ENCODE measurements at regions not wholly inside any gene's neighbourhood (a gene's known extent, or its start where the extent isn't known, plus 50 kb on each side); places are given as distances from the start of the nearest gene placed in this dataset.
"Not testable (repeated sequence)": the region's sequence is repeated elsewhere in the genome, so short reads cannot be mapped to it uniquely, and the experiment has no call there.

DNA sequence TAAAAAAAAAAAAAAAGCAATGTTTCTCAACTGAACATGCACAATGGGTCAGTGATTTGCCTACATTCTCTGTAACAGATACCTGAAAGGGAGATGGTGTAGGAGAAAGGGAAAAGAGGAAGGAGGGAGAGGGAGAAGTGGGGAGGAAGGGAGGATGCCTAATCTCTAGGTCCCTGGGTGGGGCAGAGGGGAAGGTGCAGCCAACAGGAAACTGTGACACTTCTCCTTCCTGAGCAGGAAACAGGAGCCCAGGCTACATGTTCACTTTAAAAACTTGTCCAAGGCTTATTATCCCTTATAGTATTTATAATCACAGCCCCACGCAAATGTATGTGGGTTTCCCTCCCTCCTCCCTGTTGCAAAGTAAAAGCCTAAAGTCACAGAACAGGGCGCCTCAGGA lies 137.9 kb downstream of the MINAR1 start:
- Histone ChIP-seq H3K4me3 (ENCODE audit: insufficient read depth, low read length) (no peak overlapping the region), H3K36me3 (ENCODE audit: insufficient read depth, low read length) (no peaks in the 10 kb centered on the region), H3K9me3 (ENCODE audit: low read depth, low read length) (no peaks in the 10 kb centered on the region), H3K27me3 (ENCODE audit: insufficient read depth, low read length) (peaks cover 5% of the 10 kb centered on the region), H4K20me1 (ENCODE audit: insufficient read depth, low read length) (no peaks in the 10 kb centered on the region), H3K4me2 (ENCODE audit: insufficient read depth, low read length) (no peak overlapping the region), H3K27ac (ENCODE audit: low read depth, low read length) (no peak overlapping the region), H2AFZ (ENCODE audit: low read length) (no peak overlapping the region), H3K4me1 (ENCODE audit: insufficient read depth, low read length) (no peaks in the 10 kb centered on the region), H3K79me2 (ENCODE audit: insufficient read depth, low read length) (no peaks in the 10 kb centered on the region)
- DNase-seq (ENCODE audit: insufficient read length, low spot score, missing footprints), result no peak
- TF ChIP-seq, protein P1, sequence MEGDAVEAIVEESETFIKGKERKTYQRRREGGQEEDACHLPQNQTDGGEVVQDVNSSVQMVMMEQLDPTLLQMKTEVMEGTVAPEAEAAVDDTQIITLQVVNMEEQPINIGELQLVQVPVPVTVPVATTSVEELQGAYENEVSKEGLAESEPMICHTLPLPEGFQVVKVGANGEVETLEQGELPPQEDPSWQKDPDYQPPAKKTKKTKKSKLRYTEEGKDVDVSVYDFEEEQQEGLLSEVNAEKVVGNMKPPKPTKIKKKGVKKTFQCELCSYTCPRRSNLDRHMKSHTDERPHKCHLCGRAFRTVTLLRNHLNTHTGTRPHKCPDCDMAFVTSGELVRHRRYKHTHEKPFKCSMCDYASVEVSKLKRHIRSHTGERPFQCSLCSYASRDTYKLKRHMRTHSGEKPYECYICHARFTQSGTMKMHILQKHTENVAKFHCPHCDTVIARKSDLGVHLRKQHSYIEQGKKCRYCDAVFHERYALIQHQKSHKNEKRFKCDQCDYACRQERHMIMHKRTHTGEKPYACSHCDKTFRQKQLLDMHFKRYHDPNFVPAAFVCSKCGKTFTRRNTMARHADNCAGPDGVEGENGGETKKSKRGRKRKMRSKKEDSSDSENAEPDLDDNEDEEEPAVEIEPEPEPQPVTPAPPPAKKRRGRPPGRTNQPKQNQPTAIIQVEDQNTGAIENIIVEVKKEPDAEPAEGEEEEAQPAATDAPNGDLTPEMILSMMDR (IDR thresholded peaks at IDR 0.05; ENCODE audit: extremely low read depth, low read depth, low read length), result no peak

DNA sequence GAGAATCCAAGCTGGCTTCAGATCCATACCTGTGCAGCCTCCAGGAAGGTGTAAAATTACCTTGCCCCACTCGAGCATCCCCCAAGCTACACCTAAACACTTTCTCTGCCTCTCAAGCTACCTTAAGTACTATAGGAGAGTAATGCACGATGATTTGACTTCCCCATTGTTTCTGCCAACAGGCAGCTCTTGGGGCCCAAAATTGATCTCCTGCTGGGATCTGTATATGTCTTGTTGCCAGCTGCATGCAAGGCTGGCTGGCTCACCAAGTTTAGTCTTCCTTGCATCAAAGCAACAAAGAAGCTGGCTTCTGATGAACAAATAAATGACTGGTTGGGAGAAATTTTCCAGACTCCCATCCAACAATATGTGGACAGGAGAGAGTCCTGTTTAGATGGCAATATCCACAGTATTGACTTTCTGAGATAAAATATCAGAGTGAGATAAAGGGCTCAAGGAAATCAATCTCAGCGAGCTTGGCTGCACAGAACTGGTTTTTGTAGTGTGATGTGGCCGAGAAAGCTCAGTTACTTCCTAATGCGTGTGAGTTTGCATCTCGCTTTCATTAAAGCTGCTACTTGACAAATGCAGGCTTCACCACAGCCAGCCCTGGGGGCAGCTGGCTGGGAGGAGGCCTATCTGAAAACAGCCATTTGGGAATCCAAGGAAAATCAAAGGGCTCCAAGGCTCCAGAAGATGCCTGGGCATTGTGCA lies 140.7 kb downstream of the MINAR1 start:
- Histone ChIP-seq H2AFZ (ENCODE audit: low read length) (no peak overlapping the region), H3K27me3 (ENCODE audit: insufficient read depth, low read length) (peaks cover 15% of the 10 kb centered on the region), H3K9me3 (ENCODE audit: low read depth, low read length) (no peaks in the 10 kb centered on the region), H3K36me3 (ENCODE audit: insufficient read depth, low read length) (no peaks in the 10 kb centered on the region), H3K4me3 (ENCODE audit: insufficient read depth, low read length) (no peak overlapping the region), H4K20me1 (ENCODE audit: insufficient read depth, low read length) (no peaks in the 10 kb centered on the region), H3K27ac (ENCODE audit: low read depth, low read length) (no peak overlapping the region), H3K4me2 (ENCODE audit: insufficient read depth, low read length) (no peak overlapping the region), H3K79me2 (ENCODE audit: insufficient read depth, low read length) (no peaks in the 10 kb centered on the region), H3K4me1 (ENCODE audit: insufficient read depth, low read length) (no peaks in the 10 kb centered on the region)
- TF ChIP-seq, protein P1 (IDR thresholded peaks at IDR 0.05; ENCODE audit: extremely low read depth, low read depth, low read length), result no peak
- DNase-seq (ENCODE audit: insufficient read length, low spot score, missing footprints), result no peak

DNA sequence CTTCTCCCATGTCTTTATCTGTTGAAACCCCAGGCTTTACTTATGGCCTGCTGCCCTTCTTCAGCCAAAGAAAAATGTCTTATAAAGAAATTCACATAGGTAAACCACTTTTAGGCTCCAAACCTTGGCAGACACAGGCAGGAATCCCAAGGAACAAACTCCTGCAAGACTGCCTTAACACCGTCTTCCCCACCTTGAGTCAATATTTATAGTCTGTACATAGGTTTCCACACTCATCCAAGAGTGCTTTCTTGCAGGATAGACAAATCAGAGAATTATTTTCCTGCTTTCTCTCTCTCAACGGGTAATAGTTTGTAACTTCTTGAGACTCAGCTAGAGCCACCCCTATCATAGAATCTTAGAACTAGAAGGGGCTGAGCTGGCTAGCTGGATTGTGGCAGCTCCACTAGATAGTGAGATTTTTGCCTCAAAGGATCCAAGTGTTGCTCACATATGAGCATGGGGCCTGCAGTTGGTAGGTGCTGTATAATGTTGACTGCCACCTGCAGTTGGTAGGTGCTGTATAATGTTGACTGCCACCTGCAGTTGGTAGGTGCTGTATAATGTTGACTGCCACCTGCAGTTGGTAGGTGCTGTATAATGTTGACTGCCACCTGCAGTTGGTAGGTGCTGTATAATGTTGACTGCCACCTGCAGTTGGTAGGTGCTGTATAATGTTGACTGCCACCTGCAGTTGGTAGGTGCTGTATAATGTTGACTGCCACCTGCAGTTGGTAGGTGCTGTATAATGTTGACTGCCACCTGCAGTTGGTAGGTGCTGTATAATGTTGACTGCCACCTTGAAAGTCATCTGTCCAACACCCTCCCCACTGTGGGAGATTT lies 142.5 kb downstream of the MINAR1 start:
- not testable (repeated sequence) for H4K20me1 ChIP-seq (ENCODE audit: insufficient read depth, low read length); DNase-seq (ENCODE audit: insufficient read length, low spot score, missing footprints); H3K36me3 ChIP-seq (ENCODE audit: insufficient read depth, low read length); H3K4me3 ChIP-seq (ENCODE audit: insufficient read depth, low read length); H3K4me2 ChIP-seq (ENCODE audit: insufficient read depth, low read length); H3K79me2 ChIP-seq (ENCODE audit: insufficient read depth, low read length); H3K27ac ChIP-seq (ENCODE audit: low read depth, low read length); H3K4me1 ChIP-seq (ENCODE audit: insufficient read depth, low read length); H2AFZ ChIP-seq (ENCODE audit: low read length); H3K9me3 ChIP-seq (ENCODE audit: low read depth, low read length)
- H3K27me3 ChIP-seq (ENCODE audit: insufficient read depth, low read length), result peaks cover 19% of the 10 kb centered on the region

DNA sequence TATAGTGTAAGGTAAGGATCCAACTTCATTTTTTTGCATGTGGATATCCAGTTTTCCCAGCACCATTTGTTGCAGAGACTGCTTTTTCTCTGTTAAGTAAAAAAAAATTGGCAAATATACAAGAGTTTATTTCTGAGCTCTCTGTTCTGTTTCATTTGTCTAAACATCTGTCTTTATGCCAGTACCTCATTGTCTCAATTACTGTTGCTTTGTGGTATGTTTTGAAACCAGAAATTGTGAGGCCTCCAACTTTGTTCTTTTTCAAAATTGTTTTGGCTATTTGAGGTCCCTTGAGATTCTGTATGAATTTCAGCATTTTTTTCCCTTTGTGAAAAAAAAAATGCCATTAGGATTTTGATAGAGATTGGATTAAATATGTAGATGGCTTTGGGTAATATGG lies 150.5 kb downstream of the MINAR1 start:
- Histone ChIP-seq H3K4me2 (ENCODE audit: insufficient read depth, low read length) (no peak overlapping the region), H3K9me3 (ENCODE audit: low read depth, low read length) (no peaks in the 10 kb centered on the region), H3K27me3 (ENCODE audit: insufficient read depth, low read length) (peaks cover 11% of the 10 kb centered on the region), H4K20me1 (ENCODE audit: insufficient read depth, low read length) (no peaks in the 10 kb centered on the region), H3K36me3 (ENCODE audit: insufficient read depth, low read length) (no peaks in the 10 kb centered on the region), H2AFZ (ENCODE audit: low read length) (no peak overlapping the region), H3K79me2 (ENCODE audit: insufficient read depth, low read length) (no peaks in the 10 kb centered on the region), H3K27ac (ENCODE audit: low read depth, low read length) (no peak overlapping the region), H3K4me1 (ENCODE audit: insufficient read depth, low read length) (no peaks in the 10 kb centered on the region), H3K4me3 (ENCODE audit: insufficient read depth, low read length) (no peak overlapping the region)
- no peak for DNase-seq (ENCODE audit: insufficient read length, low spot score, missing footprints)
- TF ChIP-seq, protein P1 (IDR thresholded peaks at IDR 0.05; ENCODE audit: extremely low read depth, low read depth, low read length), result no peak

All from osteoblast (primary cell).